ENCODE measurements at regions not wholly inside any gene's neighbourhood (a gene's known extent, or its start where the extent isn't known, plus 50 kb on each side); places are given as distances from the start of the nearest gene placed in this dataset.

GRCh38 chr12:125233319-125233718 lies 168.1 kb downstream of the AACS start:
- Mint-ChIP-seq H3K9me3 (no peaks in the 10 kb centered on the region), H3K27me3 (ENCODE audit: low read depth in 2 of 2) (peaks cover 0 to 11% of the 10 kb centered on the region in 2 donors), H3K27ac (no peak overlapping the region), H3K4me3 (no peak overlapping the region), H3K4me1 (no peaks in the 10 kb centered on the region), H3K36me3 (no peaks in the 10 kb centered on the region)
- Histone ChIP-seq H3K4me3 (ENCODE audit: low read length) (no peak overlapping the region), H3K27ac (ENCODE audit: low read length) (no peak overlapping the region), H3K4me1 (ENCODE audit: control insufficient read depth, insufficient read depth, low read length) (no peaks in the 10 kb centered on the region), H3K9me3 (ENCODE audit: control insufficient read depth, insufficient read depth, low read length) (no peaks in the 10 kb centered on the region), H3K27me3 (ENCODE audit: control insufficient read depth, insufficient read depth, low read length) (no peaks in the 10 kb centered on the region), H3K36me3 (ENCODE audit: control insufficient read depth, insufficient read depth, low read length) (no peaks in the 10 kb centered on the region)
- no peak for TF ChIP-seq CTCF (IDR thresholded peaks at IDR 0.05)
- intact Hi-C loops (cut with micrococcal nuclease), result no loop called here
- DNase-seq (no peak), ATAC-seq (no peak)
- WGBS (ENCODE audit: insufficient coverage), result 90% methylated on average over 1 of the region's 1 CpG

- Mint-ChIP-seq H3K4me3 (no peak overlapping the region), H3K4me1 (no peaks in the 10 kb centered on the region), H3K9me3 (no peaks in the 10 kb centered on the region), H3K36me3 (no peaks in the 10 kb centered on the region), H3K27me3 (ENCODE audit: low read depth in 2 of 2) (peaks cover 0 to 4% of the 10 kb centered on the region in 2 donors), H3K27ac (no peak overlapping the region)
- H3K4me3 ChIP-seq (ENCODE audit: low read length), result no peak overlapping the region
- WGBS (ENCODE audit: insufficient coverage), result 93% methylated on average over 11 of the region's 11 CpGs
- no peak for DNase-seq
- no peak for ATAC-seq
- intact Hi-C loops (cut with micrococcal nuclease), result no loop called here
- TF ChIP-seq CTCF (IDR thresholded peaks at IDR 0.05), result no peak
- H3K27me3 ChIP-seq (ENCODE audit: control insufficient read depth, insufficient read depth, low read length), result no peaks in the 10 kb centered on the region
- H3K27ac ChIP-seq (ENCODE audit: low read length), result no peak overlapping the region
- H3K4me1 ChIP-seq (ENCODE audit: control insufficient read depth, insufficient read depth, low read length), result no peaks in the 10 kb centered on the region
- H3K9me3 ChIP-seq (ENCODE audit: control insufficient read depth, insufficient read depth, low read length), result no peaks in the 10 kb centered on the region
- no peaks in the 10 kb centered on the region for H3K36me3 ChIP-seq (ENCODE audit: control insufficient read depth, insufficient read depth, low read length)
Observed at GRCh38 chr12:125239563-125239962, 174.3 kb downstream of the AACS start.

GRCh38 chr12:125240717-125241116 lies 175.5 kb downstream of the AACS start:
- no peak overlapping the region for H3K4me3 Mint-ChIP-seq
- H3K9me3 ChIP-seq (ENCODE audit: control insufficient read depth, insufficient read depth, low read length), result no peaks in the 10 kb centered on the region
- WGBS (ENCODE audit: insufficient coverage), result 76% methylated on average over 16 of the region's 17 CpGs
- no peaks in the 10 kb centered on the region for H3K9me3 Mint-ChIP-seq
- H3K27ac Mint-ChIP-seq, result no peak overlapping the region
- H3K36me3 ChIP-seq (ENCODE audit: control insufficient read depth, insufficient read depth, low read length), result no peaks in the 10 kb centered on the region
- no peak overlapping the region for H3K4me3 ChIP-seq (ENCODE audit: low read length)
- intact Hi-C loops (cut with micrococcal nuclease), result no loop called here
- no peaks in the 10 kb centered on the region for H3K36me3 Mint-ChIP-seq
- H3K27me3 ChIP-seq (ENCODE audit: control insufficient read depth, insufficient read depth, low read length), result no peaks in the 10 kb centered on the region
- no peaks in the 10 kb centered on the region for H3K4me1 Mint-ChIP-seq
- no peaks in the 10 kb centered on the region for H3K4me1 ChIP-seq (ENCODE audit: control insufficient read depth, insufficient read depth, low read length)
- DNase-seq (no peak), ATAC-seq (no peak)
- peaks cover 0 to 7% of the 10 kb centered on the region in 2 donors for H3K27me3 Mint-ChIP-seq (ENCODE audit: low read depth in 2 of 2)
- no peak overlapping the region for H3K27ac ChIP-seq (ENCODE audit: low read length)
- no peak for TF ChIP-seq CTCF (IDR thresholded peaks at IDR 0.05)

- no peak overlapping the region for H3K4me3 ChIP-seq (ENCODE audit: low read length)
- Mint-ChIP-seq H3K36me3 (no peaks in the 10 kb centered on the region), H3K4me1 (no peaks in the 10 kb centered on the region), H3K27ac (no peak overlapping the region), H3K4me3 (no peak overlapping the region), H3K27me3 (ENCODE audit: low read depth in 2 of 2) (peaks cover 0 to 8% of the 10 kb centered on the region in 2 donors), H3K9me3 (no peaks in the 10 kb centered on the region)
- TF ChIP-seq CTCF (IDR thresholded peaks at IDR 0.05), result no peak
- no peaks in the 10 kb centered on the region for H3K27me3 ChIP-seq (ENCODE audit: control insufficient read depth, insufficient read depth, low read length)
- ATAC-seq (no peak), DNase-seq (no peak)
- no peaks in the 10 kb centered on the region for H3K9me3 ChIP-seq (ENCODE audit: control insufficient read depth, insufficient read depth, low read length)
- intact Hi-C loops (cut with micrococcal nuclease), result no loop called here
- H3K4me1 ChIP-seq (ENCODE audit: control insufficient read depth, insufficient read depth, low read length), result no peaks in the 10 kb centered on the region
- 77% methylated on average over 11 of the region's 11 CpGs for WGBS (ENCODE audit: insufficient coverage)
- H3K27ac ChIP-seq (ENCODE audit: low read length), result no peak overlapping the region
- no peaks in the 10 kb centered on the region for H3K36me3 ChIP-seq (ENCODE audit: control insufficient read depth, insufficient read depth, low read length)
Observed at GRCh38 chr12:125243811-125244210, 178.6 kb downstream of the AACS start.

All from natural killer cell (primary cell).